ENCODE measurements at regions not wholly inside any gene's neighbourhood (a gene's known extent, or its start where the extent isn't known, plus 50 kb on each side); places are given as distances from the start of the nearest gene placed in this dataset.

DNA sequence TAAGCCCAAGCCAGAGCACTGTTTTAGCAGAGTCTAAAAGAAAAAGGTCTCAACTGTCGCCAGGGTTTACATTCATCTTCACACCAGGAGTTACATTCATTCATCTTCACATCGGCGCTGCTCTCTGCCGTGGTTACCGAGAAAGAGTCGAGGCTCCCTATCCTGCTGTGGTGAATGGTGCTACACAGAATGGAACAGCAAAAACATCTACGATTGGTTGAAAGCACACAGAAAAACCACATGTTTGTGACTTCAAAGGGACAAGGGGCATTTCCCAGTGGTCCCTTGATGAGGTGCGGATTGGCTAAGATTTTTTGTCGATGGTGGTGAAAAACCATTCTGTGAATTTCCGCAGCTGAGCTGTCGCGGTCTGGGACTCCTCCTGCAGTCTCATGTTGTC, 231.1 kb downstream of the SIPA1L2 start:
- Mint-ChIP-seq H3K36me3 (ENCODE audit: insufficient read depth, unreplicated experiment) (peaks cover 12% of the 10 kb centered on the region), H3K4me3 (ENCODE audit: unreplicated experiment) (no peak overlapping the region), H3K9me3 (ENCODE audit: unreplicated experiment) (no peaks in the 10 kb centered on the region), H3K27ac (ENCODE audit: unreplicated experiment) (no peak overlapping the region), H3K27me3 (ENCODE audit: insufficient read depth, unreplicated experiment) (no peaks in the 10 kb centered on the region), H3K4me1 (ENCODE audit: low read depth, unreplicated experiment) (no peaks in the 10 kb centered on the region)
- POLR2A ChIA-PET = no interaction called here
- Histone ChIP-seq H3K9me3 (no peaks in the 10 kb centered on the region), H3K4me1 (no peaks in the 10 kb centered on the region), H3K4me3 (ENCODE audit: low read depth, low read length) (no peak overlapping the region), H3K27me3 (replicated peaks; ENCODE audit: control insufficient read depth, insufficient read depth, low read length) (no peaks in the 10 kb centered on the region), H3K36me3 (ENCODE audit: control insufficient read depth, insufficient read depth, low read length) (no peaks in the 10 kb centered on the region)
- no peak for DNase-seq
- CTCF ChIA-PET = no interaction called here
- TF ChIP-seq, protein P1, sequence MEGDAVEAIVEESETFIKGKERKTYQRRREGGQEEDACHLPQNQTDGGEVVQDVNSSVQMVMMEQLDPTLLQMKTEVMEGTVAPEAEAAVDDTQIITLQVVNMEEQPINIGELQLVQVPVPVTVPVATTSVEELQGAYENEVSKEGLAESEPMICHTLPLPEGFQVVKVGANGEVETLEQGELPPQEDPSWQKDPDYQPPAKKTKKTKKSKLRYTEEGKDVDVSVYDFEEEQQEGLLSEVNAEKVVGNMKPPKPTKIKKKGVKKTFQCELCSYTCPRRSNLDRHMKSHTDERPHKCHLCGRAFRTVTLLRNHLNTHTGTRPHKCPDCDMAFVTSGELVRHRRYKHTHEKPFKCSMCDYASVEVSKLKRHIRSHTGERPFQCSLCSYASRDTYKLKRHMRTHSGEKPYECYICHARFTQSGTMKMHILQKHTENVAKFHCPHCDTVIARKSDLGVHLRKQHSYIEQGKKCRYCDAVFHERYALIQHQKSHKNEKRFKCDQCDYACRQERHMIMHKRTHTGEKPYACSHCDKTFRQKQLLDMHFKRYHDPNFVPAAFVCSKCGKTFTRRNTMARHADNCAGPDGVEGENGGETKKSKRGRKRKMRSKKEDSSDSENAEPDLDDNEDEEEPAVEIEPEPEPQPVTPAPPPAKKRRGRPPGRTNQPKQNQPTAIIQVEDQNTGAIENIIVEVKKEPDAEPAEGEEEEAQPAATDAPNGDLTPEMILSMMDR (IDR thresholded peaks at IDR 0.05; ENCODE audit: insufficient read depth in 1 of 2, low read depth in 1 of 2, low read length in 1 of 2, severe bottlenecking in 1 of 2, unreplicated experiment in 1 of 2) = no peak
- no TSS peak for BruUV-seq (replicated peaks)
- intact Hi-C loops (cut with micrococcal nuclease; ENCODE audit: unreplicated experiment) = no loop called here

DNA sequence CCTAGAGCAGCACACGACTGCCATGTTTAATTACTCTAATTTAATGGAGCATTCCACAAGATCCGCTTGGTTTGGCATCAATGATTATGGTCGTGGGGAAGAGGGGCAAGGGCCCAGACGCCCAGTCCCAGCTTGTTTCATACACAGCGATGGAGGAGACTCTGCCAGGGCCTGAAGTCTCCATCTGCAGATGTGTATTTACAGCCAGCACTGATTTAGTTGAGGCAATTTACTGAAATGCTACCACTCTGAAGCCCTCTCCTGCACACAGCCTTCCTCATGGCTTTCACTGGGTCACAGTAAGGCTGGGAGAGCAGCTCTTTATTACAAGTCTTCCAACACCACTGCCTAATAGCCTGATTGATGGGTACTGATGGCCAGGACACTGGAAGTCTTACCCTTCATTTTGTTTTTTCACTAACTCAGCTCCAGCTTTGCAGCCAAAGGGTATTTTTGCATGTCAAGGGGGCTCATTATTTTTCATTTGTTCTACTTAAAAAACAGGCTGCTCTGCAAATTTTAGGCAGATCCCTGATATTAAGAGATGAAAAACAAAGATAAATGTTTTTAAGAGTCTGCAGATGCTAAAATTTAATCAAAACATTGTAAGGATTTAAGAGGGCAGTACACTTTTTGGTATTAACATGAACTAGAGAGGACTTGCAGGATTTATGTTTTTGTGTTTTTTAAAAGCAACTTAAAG, 236.3 kb downstream of the SIPA1L2 start:
- ChIA-PET CTCF (no interaction called here), POLR2A (no interaction called here)
- Histone ChIP-seq H3K27me3 (replicated peaks; ENCODE audit: control insufficient read depth, insufficient read depth, low read length) (no peaks in the 10 kb centered on the region), H3K9me3 (no peaks in the 10 kb centered on the region), H3K4me3 (ENCODE audit: low read depth, low read length) (no peak overlapping the region), H3K4me1 (no peaks in the 10 kb centered on the region), H3K36me3 (ENCODE audit: control insufficient read depth, insufficient read depth, low read length) (no peaks in the 10 kb centered on the region)
- no peak for DNase-seq
- Mint-ChIP-seq H3K27me3 (ENCODE audit: insufficient read depth, unreplicated experiment) (no peaks in the 10 kb centered on the region), H3K36me3 (ENCODE audit: insufficient read depth, unreplicated experiment) (peaks cover 7% of the 10 kb centered on the region), H3K4me1 (ENCODE audit: low read depth, unreplicated experiment) (no peaks in the 10 kb centered on the region), H3K4me3 (ENCODE audit: unreplicated experiment) (no peak overlapping the region), H3K9me3 (ENCODE audit: unreplicated experiment) (peaks cover 15% of the 10 kb centered on the region), H3K27ac (ENCODE audit: unreplicated experiment) (no peak overlapping the region)
- no TSS peak for BruUV-seq (replicated peaks)
- TF ChIP-seq, protein P1 (IDR thresholded peaks at IDR 0.05; ENCODE audit: insufficient read depth in 1 of 2, low read depth in 1 of 2, low read length in 1 of 2, severe bottlenecking in 1 of 2, unreplicated experiment in 1 of 2) = no peak
- intact Hi-C loops (cut with micrococcal nuclease; ENCODE audit: unreplicated experiment) = no loop called here

DNA sequence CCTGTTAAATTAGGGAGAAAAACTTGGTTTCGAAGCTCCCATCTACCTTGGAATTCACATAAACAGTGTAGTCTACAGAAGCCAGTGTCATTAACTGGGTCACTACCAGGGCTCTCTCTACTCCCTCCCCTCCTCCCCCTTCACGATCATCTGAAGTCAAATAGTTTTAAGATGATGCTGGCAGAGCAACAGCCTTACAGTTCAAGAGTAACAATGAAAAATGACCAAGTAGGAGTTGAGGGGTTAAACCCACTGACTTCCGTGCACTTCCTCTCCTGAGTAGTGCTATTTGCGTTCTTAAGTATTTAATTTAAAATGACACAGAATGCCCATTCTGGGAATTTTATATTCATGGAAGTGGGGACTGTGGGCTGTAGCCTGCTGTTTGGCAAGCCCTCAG, 236.9 kb downstream of the SIPA1L2 start:
- Histone ChIP-seq H3K4me3 (ENCODE audit: low read depth, low read length) (no peak overlapping the region), H3K27me3 (replicated peaks; ENCODE audit: control insufficient read depth, insufficient read depth, low read length) (no peaks in the 10 kb centered on the region), H3K9me3 (no peaks in the 10 kb centered on the region), H3K36me3 (ENCODE audit: control insufficient read depth, insufficient read depth, low read length) (no peaks in the 10 kb centered on the region), H3K4me1 (no peaks in the 10 kb centered on the region)
- Mint-ChIP-seq H3K4me1 (ENCODE audit: low read depth, unreplicated experiment) (no peaks in the 10 kb centered on the region), H3K36me3 (ENCODE audit: insufficient read depth, unreplicated experiment) (peaks cover 7% of the 10 kb centered on the region), H3K4me3 (ENCODE audit: unreplicated experiment) (no peak overlapping the region), H3K27me3 (ENCODE audit: insufficient read depth, unreplicated experiment) (no peaks in the 10 kb centered on the region), H3K9me3 (ENCODE audit: unreplicated experiment) (peaks cover 15% of the 10 kb centered on the region), H3K27ac (ENCODE audit: unreplicated experiment) (no peak overlapping the region)
- ChIA-PET CTCF (no interaction called here), POLR2A (no interaction called here)
- BruUV-seq (replicated peaks) = no TSS peak
- TF ChIP-seq, protein P1 (IDR thresholded peaks at IDR 0.05; ENCODE audit: insufficient read depth in 1 of 2, low read depth in 1 of 2, low read length in 1 of 2, severe bottlenecking in 1 of 2, unreplicated experiment in 1 of 2) = no peak
- DNase-seq = no peak
- intact Hi-C loops (cut with micrococcal nuclease; ENCODE audit: unreplicated experiment) = no loop called here
